Keratinocyte (primary cell): ENCODE measurements at regions not wholly inside any gene's neighbourhood (a gene's known extent, or its start where the extent isn't known, plus 50 kb on each side); places are given as distances from the start of the nearest gene placed in this dataset.

ENCODE experiments used
- EZH2 ChIP-seq: IDR thresholded peaks from one replicate; pipeline ENCODE4 v1.6.1; 2012; ENCODE audit warnings: inconsistent platforms, mild to moderate bottlenecking, low read length, moderate library complexity
- TF ChIP-seq, protein P1 (sequence below), 3 experiments: IDR thresholded peaks in 1 of 3; conservative IDR thresholded peaks in 1 of 3; optimal IDR thresholded peaks in 1 of 3; 2 replicates in 2 of 3; 3 replicates in 1 of 3; pipeline versions ENCODE3 to v1.5.1; 2011; ENCODE audit warnings: low read length in 3 of 3, mild to moderate bottlenecking in 3 of 3, moderate library complexity in 2 of 3, control low read depth in 1 of 3, inconsistent platforms in 1 of 3; ENCODE audit not compliant: insufficient read depth in 2 of 3; ENCODE audit errors: extremely low read depth in 1 of 3

DNA sequence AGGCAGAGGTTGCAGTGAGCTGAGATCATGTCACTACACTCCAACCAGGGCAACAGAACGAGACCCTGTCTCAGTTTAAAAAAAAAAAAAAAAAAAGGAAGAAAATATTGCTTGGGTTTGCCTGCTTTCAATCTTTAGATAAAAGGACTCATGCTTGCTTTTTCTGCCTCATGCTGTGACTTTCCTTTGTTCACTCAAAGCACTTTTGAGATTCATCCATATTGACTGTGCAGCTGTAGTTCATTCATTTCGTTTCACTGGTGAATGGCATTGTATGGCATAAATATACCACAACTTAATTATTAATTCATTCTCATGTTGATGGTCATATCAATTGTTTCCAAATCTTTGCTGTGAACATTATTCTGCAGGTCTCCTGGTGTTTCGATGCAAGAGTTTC lies 97.6 kb upstream of the NFE2L3 start:
- TF ChIP-seq, protein P1, sequence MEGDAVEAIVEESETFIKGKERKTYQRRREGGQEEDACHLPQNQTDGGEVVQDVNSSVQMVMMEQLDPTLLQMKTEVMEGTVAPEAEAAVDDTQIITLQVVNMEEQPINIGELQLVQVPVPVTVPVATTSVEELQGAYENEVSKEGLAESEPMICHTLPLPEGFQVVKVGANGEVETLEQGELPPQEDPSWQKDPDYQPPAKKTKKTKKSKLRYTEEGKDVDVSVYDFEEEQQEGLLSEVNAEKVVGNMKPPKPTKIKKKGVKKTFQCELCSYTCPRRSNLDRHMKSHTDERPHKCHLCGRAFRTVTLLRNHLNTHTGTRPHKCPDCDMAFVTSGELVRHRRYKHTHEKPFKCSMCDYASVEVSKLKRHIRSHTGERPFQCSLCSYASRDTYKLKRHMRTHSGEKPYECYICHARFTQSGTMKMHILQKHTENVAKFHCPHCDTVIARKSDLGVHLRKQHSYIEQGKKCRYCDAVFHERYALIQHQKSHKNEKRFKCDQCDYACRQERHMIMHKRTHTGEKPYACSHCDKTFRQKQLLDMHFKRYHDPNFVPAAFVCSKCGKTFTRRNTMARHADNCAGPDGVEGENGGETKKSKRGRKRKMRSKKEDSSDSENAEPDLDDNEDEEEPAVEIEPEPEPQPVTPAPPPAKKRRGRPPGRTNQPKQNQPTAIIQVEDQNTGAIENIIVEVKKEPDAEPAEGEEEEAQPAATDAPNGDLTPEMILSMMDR (optimal IDR thresholded peaks at IDR 0.05 in 1 of 3, IDR thresholded peaks at IDR 0.05 in 1 of 3, conservative IDR thresholded peaks at IDR 0.05 in 1 of 3; ENCODE audit: extremely low read depth in 1 of 3, insufficient read depth in 2 of 3, low read length in 3 of 3): no peak
- no peak for TF ChIP-seq EZH2
